Activated naive CD8-positive, alpha-beta T cell (primary cell): ENCODE measurements at regions not wholly inside any gene's neighbourhood (a gene's known extent, or its start where the extent isn't known, plus 50 kb on each side); places are given as distances from the start of the nearest gene placed in this dataset.

Experiments used
- H3K27ac Mint-ChIP-seq: one replicate; pipeline ENCODE4 v1.8.0; 2021; ENCODE audit warnings: mixed read lengths
- H3K27me3 Mint-ChIP-seq: one replicate; pipeline ENCODE4 v1.8.0; 2021; ENCODE audit warnings: mixed read lengths
- H3K36me3 Mint-ChIP-seq: one replicate; pipeline ENCODE4 v1.8.0; 2021; ENCODE audit warnings: mixed read lengths
- H3K4me1 Mint-ChIP-seq: one replicate; pipeline ENCODE4 v1.8.0; 2021; ENCODE audit warnings: low read depth, mixed read lengths
- H3K4me3 Mint-ChIP-seq: one replicate; pipeline ENCODE4 v1.8.0; 2021; ENCODE audit warnings: mild to moderate bottlenecking, mixed read lengths
- H3K9me3 Mint-ChIP-seq: one replicate; pipeline ENCODE4 v1.8.0; 2021; ENCODE audit warnings: low read depth, mixed read lengths

DNA sequence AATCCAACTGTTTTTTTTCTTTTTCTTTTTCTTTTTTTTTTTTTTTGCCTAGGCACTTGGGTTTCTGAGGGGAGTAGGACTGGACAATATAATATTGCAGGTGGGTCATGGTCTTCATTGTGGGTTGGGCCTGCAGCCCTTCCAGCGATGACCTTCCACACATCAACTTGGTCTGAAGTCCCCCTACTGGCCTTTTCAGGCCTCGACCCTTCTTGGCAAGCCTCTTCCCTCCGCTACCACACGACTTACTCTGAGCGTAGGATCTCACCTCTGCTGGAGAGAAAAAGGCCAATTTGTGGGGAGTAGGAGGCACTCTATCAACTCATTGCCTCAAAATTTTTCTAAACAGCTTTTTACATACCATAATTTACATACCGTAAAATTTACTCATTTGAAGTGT lies 51.1 kb upstream of the GRIK3 start:
- no peaks in the 10 kb centered on the region for H3K36me3 Mint-ChIP-seq
- H3K27ac Mint-ChIP-seq = no peak overlapping the region
- no peaks in the 10 kb centered on the region for H3K9me3 Mint-ChIP-seq
- no peak overlapping the region for H3K4me3 Mint-ChIP-seq
- peaks cover 13% of the 10 kb centered on the region for H3K27me3 Mint-ChIP-seq
- H3K4me1 Mint-ChIP-seq = no peaks in the 10 kb centered on the region

GRCh38 chr1:37089750-37090149 lies 55.4 kb upstream of the GRIK3 start:
- Mint-ChIP-seq H3K4me1 (no peaks in the 10 kb centered on the region), H3K27ac (no peak overlapping the region), H3K9me3 (no peaks in the 10 kb centered on the region), H3K27me3 (peaks cover 19% of the 10 kb centered on the region), H3K4me3 (no peak overlapping the region), H3K36me3 (no peaks in the 10 kb centered on the region)

GRCh38 chr1:37090671-37091070 lies 56.4 kb upstream of the GRIK3 start:
- H3K9me3 Mint-ChIP-seq = no peaks in the 10 kb centered on the region
- H3K4me3 Mint-ChIP-seq = no peak overlapping the region
- peaks cover 19% of the 10 kb centered on the region for H3K27me3 Mint-ChIP-seq
- no peak overlapping the region for H3K27ac Mint-ChIP-seq
- H3K4me1 Mint-ChIP-seq = no peaks in the 10 kb centered on the region
- no peaks in the 10 kb centered on the region for H3K36me3 Mint-ChIP-seq

DNA sequence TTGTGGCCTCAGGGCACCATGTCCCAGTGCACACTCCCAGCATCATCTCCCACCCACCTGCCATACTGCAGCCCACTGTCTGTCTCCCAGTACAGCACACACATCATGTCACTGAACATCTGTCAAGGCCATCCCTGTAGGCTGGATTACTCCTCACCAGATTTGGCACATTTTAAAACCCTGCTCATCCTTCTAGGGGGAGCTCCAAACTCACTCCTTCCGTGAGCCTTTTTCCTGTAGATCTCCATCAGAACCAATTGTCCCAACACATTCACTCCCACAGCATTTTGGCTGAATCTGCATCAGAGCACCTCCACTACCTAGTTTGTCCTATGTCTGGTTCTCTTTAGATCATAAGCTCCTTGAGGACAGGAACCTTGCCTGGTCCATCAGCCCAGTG lies 58.6 kb upstream of the GRIK3 start:
- H3K4me3 Mint-ChIP-seq = no peak overlapping the region
- H3K27ac Mint-ChIP-seq = no peak overlapping the region
- no peaks in the 10 kb centered on the region for H3K36me3 Mint-ChIP-seq
- no peaks in the 10 kb centered on the region for H3K4me1 Mint-ChIP-seq
- H3K27me3 Mint-ChIP-seq = peaks cover 14% of the 10 kb centered on the region
- H3K9me3 Mint-ChIP-seq = no peaks in the 10 kb centered on the region

- Mint-ChIP-seq H3K4me3 (no peak overlapping the region), H3K27me3 (peaks cover 14% of the 10 kb centered on the region), H3K36me3 (no peaks in the 10 kb centered on the region), H3K27ac (no peak overlapping the region), H3K4me1 (no peaks in the 10 kb centered on the region), H3K9me3 (no peaks in the 10 kb centered on the region)
These were observed 60.0 kb upstream of the GRIK3 start for GRCh38 chr1:37094302-37094701.

- H3K4me1 Mint-ChIP-seq = no peaks in the 10 kb centered on the region
- peaks cover 14% of the 10 kb centered on the region for H3K27me3 Mint-ChIP-seq
- H3K9me3 Mint-ChIP-seq = no peaks in the 10 kb centered on the region
- H3K4me3 Mint-ChIP-seq = no peak overlapping the region
- no peaks in the 10 kb centered on the region for H3K36me3 Mint-ChIP-seq
- H3K27ac Mint-ChIP-seq = no peak overlapping the region
These were observed 62.2 kb upstream of the GRIK3 start for GRCh38 chr1:37096523-37096922.

GRCh38 chr1:37097731-37098130 lies 63.4 kb upstream of the GRIK3 start:
- H3K4me3 Mint-ChIP-seq = no peak overlapping the region
- no peak overlapping the region for H3K27ac Mint-ChIP-seq
- no peaks in the 10 kb centered on the region for H3K9me3 Mint-ChIP-seq
- H3K4me1 Mint-ChIP-seq = no peaks in the 10 kb centered on the region
- H3K36me3 Mint-ChIP-seq = no peaks in the 10 kb centered on the region
- peaks cover 7% of the 10 kb centered on the region for H3K27me3 Mint-ChIP-seq

GRCh38 chr1:37098237-37098636 lies 63.9 kb upstream of the GRIK3 start:
- H3K27ac Mint-ChIP-seq = no peak overlapping the region
- H3K4me1 Mint-ChIP-seq = no peaks in the 10 kb centered on the region
- H3K27me3 Mint-ChIP-seq = peaks cover 4% of the 10 kb centered on the region
- H3K4me3 Mint-ChIP-seq = no peak overlapping the region
- no peaks in the 10 kb centered on the region for H3K9me3 Mint-ChIP-seq
- H3K36me3 Mint-ChIP-seq = no peaks in the 10 kb centered on the region

DNA sequence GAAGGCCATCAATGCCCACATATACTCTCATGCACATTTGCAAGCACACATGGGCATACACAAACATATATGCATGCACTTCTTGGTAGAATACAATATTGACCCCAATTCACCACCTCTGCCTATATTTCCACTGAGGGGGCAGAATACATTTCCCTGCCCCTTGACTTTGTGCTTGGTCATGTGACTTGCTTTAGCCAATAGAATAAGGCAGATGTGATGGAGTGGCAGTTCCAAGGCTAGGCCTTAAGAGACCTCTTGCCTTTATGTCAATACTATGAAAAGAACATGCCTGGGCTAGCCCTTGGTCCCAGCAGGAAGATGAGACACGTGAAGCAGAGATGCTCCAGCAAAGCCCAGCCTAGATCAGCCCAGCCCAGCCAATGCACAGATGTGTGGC lies 66.0 kb upstream of the GRIK3 start:
- Mint-ChIP-seq H3K4me1 (no peaks in the 10 kb centered on the region), H3K9me3 (no peaks in the 10 kb centered on the region), H3K4me3 (no peak overlapping the region), H3K36me3 (no peaks in the 10 kb centered on the region), H3K27me3 (peaks cover 2% of the 10 kb centered on the region), H3K27ac (no peak overlapping the region)

DNA sequence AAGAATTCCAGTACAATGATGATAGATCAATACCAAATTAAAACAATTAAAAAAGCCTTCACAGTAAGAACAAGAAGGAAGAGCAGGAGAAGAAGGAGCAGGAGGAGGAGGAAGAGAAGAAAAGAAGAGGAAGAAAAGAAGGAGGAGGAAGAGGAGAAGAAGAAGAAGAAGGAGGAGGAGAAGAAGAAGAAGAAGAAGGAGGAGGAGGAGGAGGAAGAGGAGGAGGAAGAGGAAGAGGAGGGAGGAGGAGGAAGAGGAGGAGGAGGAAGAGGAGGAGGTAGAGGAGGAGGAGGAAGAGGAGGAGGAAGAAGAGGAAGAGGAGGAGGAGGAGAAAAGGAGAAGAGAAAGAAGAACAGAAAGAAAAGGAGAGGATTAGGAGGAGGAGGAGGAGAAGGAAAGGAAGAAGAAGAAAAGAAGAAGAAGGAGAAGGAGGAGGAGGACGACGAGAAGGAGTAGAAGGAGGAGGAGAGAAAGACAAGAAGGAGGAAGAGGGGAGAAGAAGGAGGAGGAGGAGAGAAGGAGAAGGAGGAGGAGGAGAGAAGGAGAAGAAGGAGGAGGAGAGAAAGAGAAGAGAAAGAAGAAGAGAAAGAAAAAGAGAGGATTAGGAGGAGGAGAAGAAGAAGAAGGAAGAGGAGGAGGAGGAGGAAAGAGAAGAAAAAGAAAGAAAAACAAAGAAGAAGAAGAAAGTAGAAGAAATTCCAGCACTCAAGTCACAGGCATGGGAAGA lies 68.5 kb upstream of the GRIK3 start:
- no peaks in the 10 kb centered on the region for H3K4me1 Mint-ChIP-seq
- peaks cover 3% of the 10 kb centered on the region for H3K27me3 Mint-ChIP-seq
- H3K9me3 Mint-ChIP-seq = no peaks in the 10 kb centered on the region
- no peaks in the 10 kb centered on the region for H3K36me3 Mint-ChIP-seq
- no peak overlapping the region for H3K4me3 Mint-ChIP-seq
- H3K27ac Mint-ChIP-seq = no peak overlapping the region

GRCh38 chr1:37105911-37106310 lies 71.6 kb upstream of the GRIK3 start:
- Mint-ChIP-seq H3K27me3 (peaks cover 6% of the 10 kb centered on the region), H3K27ac (no peak overlapping the region), H3K4me3 (no peak overlapping the region), H3K4me1 (no peaks in the 10 kb centered on the region), H3K9me3 (no peaks in the 10 kb centered on the region), H3K36me3 (no peaks in the 10 kb centered on the region)

DNA sequence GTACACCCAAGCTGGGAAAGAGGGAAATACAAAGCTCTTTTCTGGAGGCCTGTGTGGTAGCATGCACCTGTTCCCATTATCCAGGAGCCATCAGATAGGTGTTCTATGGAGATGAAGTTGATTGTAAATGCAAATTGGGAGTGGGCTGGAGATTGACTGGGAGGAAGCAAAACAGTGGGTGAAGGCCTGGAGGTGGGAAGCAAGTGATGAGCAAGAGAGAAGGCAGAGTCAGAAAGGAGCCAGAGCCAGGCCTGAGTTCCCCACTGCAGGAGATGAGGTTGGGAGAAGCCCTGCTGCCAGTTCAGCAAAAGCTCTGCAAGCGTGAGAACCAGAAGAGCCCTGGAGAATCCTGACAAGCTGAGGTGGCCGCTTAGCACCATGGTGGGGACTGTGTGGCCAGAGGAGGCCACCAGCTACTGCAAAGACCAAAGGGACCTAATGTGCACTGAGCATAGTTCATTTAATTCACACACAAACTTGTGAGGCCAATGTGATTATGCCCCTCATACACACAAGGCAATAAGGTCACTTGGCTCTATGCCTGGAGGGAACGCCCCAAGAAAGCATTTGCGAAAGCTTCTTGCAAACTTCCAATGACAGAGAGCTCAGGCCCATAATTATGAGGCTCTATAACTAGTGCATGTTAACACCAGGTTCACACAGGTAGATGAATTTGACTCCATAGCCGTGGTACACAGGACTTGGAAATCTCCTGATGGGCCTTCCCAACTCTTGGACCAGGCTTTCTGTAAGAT lies 73.0 kb upstream of the GRIK3 start:
- Mint-ChIP-seq H3K4me3 (no peak overlapping the region), H3K27me3 (peaks cover 6% of the 10 kb centered on the region), H3K27ac (no peak overlapping the region), H3K36me3 (no peaks in the 10 kb centered on the region), H3K4me1 (no peaks in the 10 kb centered on the region), H3K9me3 (no peaks in the 10 kb centered on the region)

GRCh38 chr1:37108596-37109188 lies 74.4 kb upstream of the GRIK3 start:
- H3K27me3 Mint-ChIP-seq = peaks cover 6% of the 10 kb centered on the region
- no peaks in the 10 kb centered on the region for H3K4me1 Mint-ChIP-seq
- H3K27ac Mint-ChIP-seq = no peak overlapping the region
- H3K36me3 Mint-ChIP-seq = no peaks in the 10 kb centered on the region
- no peaks in the 10 kb centered on the region for H3K9me3 Mint-ChIP-seq
- no peak overlapping the region for H3K4me3 Mint-ChIP-seq

GRCh38 chr1:37112430-37112829 lies 78.1 kb upstream of the GRIK3 start:
- no peaks in the 10 kb centered on the region for H3K36me3 Mint-ChIP-seq
- no peak overlapping the region for H3K4me3 Mint-ChIP-seq
- H3K27me3 Mint-ChIP-seq = peaks cover 6% of the 10 kb centered on the region
- no peaks in the 10 kb centered on the region for H3K9me3 Mint-ChIP-seq
- H3K4me1 Mint-ChIP-seq = no peaks in the 10 kb centered on the region
- no peak overlapping the region for H3K27ac Mint-ChIP-seq

DNA sequence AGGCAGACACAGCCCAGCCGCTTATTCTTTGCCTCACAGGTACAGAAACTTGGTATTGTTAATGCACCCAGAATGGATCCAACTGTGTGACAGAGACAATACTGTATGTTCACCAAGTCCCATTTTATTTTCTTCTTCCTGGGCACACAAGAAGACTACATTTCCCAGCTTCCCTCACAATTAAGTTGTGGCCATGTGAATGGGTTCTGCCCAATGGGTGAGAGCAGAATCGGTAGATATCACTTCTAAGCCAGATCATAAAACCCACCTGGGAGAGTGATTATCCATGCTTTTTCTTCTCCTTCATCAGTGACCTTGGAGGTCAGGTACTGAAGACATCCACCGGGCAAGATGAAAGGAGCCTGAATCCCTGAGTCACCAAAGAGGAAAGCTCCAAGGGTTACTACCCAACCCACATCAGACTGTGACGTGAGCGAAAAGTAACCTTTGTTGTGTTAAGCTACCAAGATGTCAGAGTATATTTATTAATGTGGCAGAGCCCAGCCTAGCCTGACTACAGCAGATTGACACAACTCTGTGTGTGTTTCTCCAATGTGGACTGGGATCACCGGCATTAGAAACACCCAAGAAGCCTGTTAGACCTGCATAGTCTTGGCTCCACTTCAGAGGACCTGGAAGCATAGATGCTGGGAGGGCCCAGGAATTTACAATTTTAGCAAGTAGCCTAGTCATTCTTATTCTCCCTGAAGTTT lies 79.1 kb upstream of the GRIK3 start:
- H3K36me3 Mint-ChIP-seq = no peaks in the 10 kb centered on the region
- H3K27me3 Mint-ChIP-seq = peaks cover 4% of the 10 kb centered on the region
- H3K4me3 Mint-ChIP-seq = no peak overlapping the region
- no peaks in the 10 kb centered on the region for H3K9me3 Mint-ChIP-seq
- no peak overlapping the region for H3K27ac Mint-ChIP-seq
- H3K4me1 Mint-ChIP-seq = no peaks in the 10 kb centered on the region
